Ectodermal cell (in vitro differentiated cells): ENCODE measurements at regions not wholly inside any gene's neighbourhood (a gene's known extent, or its start where the extent isn't known, plus 50 kb on each side); places are given as distances from the start of the nearest gene placed in this dataset.

Experiments used
- H3K27ac ChIP-seq: 2 replicates; pipeline ENCODE4 v1.7.0; 2013; ENCODE audit warnings: mild to moderate bottlenecking, low read depth, low read length; ENCODE audit not compliant: insufficient read depth, poor library complexity, severe bottlenecking
- H3K27me3 ChIP-seq: 2 replicates; pipeline ENCODE4 v1.7.0; 2013; ENCODE audit warnings: mild to moderate bottlenecking, low read length; ENCODE audit not compliant: insufficient read depth, control insufficient read depth, poor library complexity, severe bottlenecking
- H3K36me3 ChIP-seq: one replicate; pipeline ENCODE4 v1.7.0; 2013; ENCODE audit warnings: low read length; ENCODE audit not compliant: control insufficient read depth, insufficient read depth
- H3K4me1 ChIP-seq: one replicate; pipeline ENCODE4 v1.7.0; 2013; ENCODE audit warnings: low read length; ENCODE audit not compliant: control insufficient read depth, insufficient read depth
- H3K4me3 ChIP-seq: 2 replicates; pipeline ENCODE4 v1.7.0; 2013; ENCODE audit warnings: low read depth, low read length, control low read depth; ENCODE audit not compliant: insufficient read depth
- H3K9me3 ChIP-seq: 2 replicates; pipeline ENCODE4 v1.7.0; 2013; ENCODE audit warnings: mild to moderate bottlenecking, low read length, moderate library complexity; ENCODE audit not compliant: control insufficient read depth
- WGBS, 2 experiments: methylation state at CpG; one replicate each; pipeline ENCODE4 v1.1.7; 2013; ENCODE audit warnings: missing lambda C conversion rate in 2 of 2; 5-methylcytosine and 5-hydroxymethylcytosine counted together

- H3K27ac ChIP-seq: no peak overlapping the region
- 52 to 58% methylated on average over 7 to 8 of the region's 8 CpGs for WGBS, 2 experiments
- no peaks in the 10 kb centered on the region for H3K27me3 ChIP-seq
- no peak overlapping the region for H3K4me3 ChIP-seq
- H3K4me1 ChIP-seq: peaks cover 10% of the 10 kb centered on the region
- no peaks in the 10 kb centered on the region for H3K9me3 ChIP-seq
- H3K36me3 ChIP-seq: no peaks in the 10 kb centered on the region
Observed at GRCh38 chr3:110165753-110166152, 828.4 kb upstream of the DPPA4 start.

- WGBS, 2 experiments: no CpG with 5 or more reads among the region's 1 CpG
- Histone ChIP-seq H3K4me3 (no peak overlapping the region), H3K36me3 (no peaks in the 10 kb centered on the region), H3K4me1 (peaks cover 10% of the 10 kb centered on the region), H3K9me3 (no peaks in the 10 kb centered on the region), H3K27me3 (no peaks in the 10 kb centered on the region), H3K27ac (no peak overlapping the region)
Observed at GRCh38 chr3:110166791-110167190, 829.4 kb upstream of the DPPA4 start.

GRCh38 chr3:110174908-110175307 is 837.6 kb upstream of the DPPA4 start:
- Histone ChIP-seq H3K4me1 (peaks cover 8% of the 10 kb centered on the region), H3K4me3 (no peak overlapping the region), H3K36me3 (no peaks in the 10 kb centered on the region), H3K27ac (no peak overlapping the region), H3K27me3 (no peaks in the 10 kb centered on the region), H3K9me3 (no peaks in the 10 kb centered on the region)
- WGBS, 2 experiments: 86 to 98% methylated on average over 2 of the region's 2 CpGs

- H3K27me3 ChIP-seq: no peaks in the 10 kb centered on the region
- H3K36me3 ChIP-seq: no peaks in the 10 kb centered on the region
- H3K4me1 ChIP-seq: peaks cover 8% of the 10 kb centered on the region
Observed at GRCh38 chr3:110178965-110179364, 841.6 kb upstream of the DPPA4 start.

GRCh38 chr3:110180733-110181132 is 843.4 kb upstream of the DPPA4 start:
- Histone ChIP-seq H3K4me3 (no peak overlapping the region), H3K4me1 (peaks cover 8% of the 10 kb centered on the region), H3K36me3 (no peaks in the 10 kb centered on the region), H3K9me3 (no peaks in the 10 kb centered on the region), H3K27ac (no peak overlapping the region), H3K27me3 (no peaks in the 10 kb centered on the region)
- WGBS, 2 experiments: 97% methylated on average over 4 of the region's 4 CpGs

More at GRCh38 chr3:110178965-110179364, 841.6 kb upstream of the DPPA4 start:
- Histone ChIP-seq H3K4me3 (no peak overlapping the region), H3K9me3 (no peaks in the 10 kb centered on the region), H3K27ac (no peak overlapping the region)
- 44 to 67% methylated on average over 2 of the region's 2 CpGs for WGBS, 2 experiments

GRCh38 chr3:110181226-110181625 is 843.9 kb upstream of the DPPA4 start:
- no peak overlapping the region for H3K27ac ChIP-seq
- H3K9me3 ChIP-seq: no peaks in the 10 kb centered on the region
- H3K36me3 ChIP-seq: no peaks in the 10 kb centered on the region
- no peaks in the 10 kb centered on the region for H3K27me3 ChIP-seq
- WGBS, 2 experiments: 92 to 100% methylated on average over 3 of the region's 3 CpGs
- H3K4me1 ChIP-seq: peaks cover 8% of the 10 kb centered on the region
- H3K4me3 ChIP-seq: no peak overlapping the region

- Histone ChIP-seq H3K27ac (no peak overlapping the region), H3K9me3 (no peaks in the 10 kb centered on the region), H3K4me3 (no peak overlapping the region), H3K4me1 (no peaks in the 10 kb centered on the region), H3K36me3 (no peaks in the 10 kb centered on the region), H3K27me3 (no peaks in the 10 kb centered on the region)
- WGBS, 2 experiments: 100% methylated on average over 1 of the region's 1 CpG
Observed at GRCh38 chr3:110184536-110184935, 847.2 kb upstream of the DPPA4 start.

- 90 to 98% methylated on average over 2 of the region's 2 CpGs for WGBS, 2 experiments
- no peaks in the 10 kb centered on the region for H3K4me1 ChIP-seq
- H3K27me3 ChIP-seq: no peaks in the 10 kb centered on the region
- H3K9me3 ChIP-seq: no peaks in the 10 kb centered on the region
- no peaks in the 10 kb centered on the region for H3K36me3 ChIP-seq
- no peak overlapping the region for H3K27ac ChIP-seq
- no peak overlapping the region for H3K4me3 ChIP-seq
Observed at GRCh38 chr3:110193074-110193473, 855.7 kb upstream of the DPPA4 start.

GRCh38 chr3:110198717-110199587 is 861.6 kb upstream of the DPPA4 start:
- no peaks in the 10 kb centered on the region for H3K36me3 ChIP-seq
- H3K27ac ChIP-seq: no peak overlapping the region
- H3K9me3 ChIP-seq: no peaks in the 10 kb centered on the region
- WGBS, 2 experiments: 90 to 91% methylated on average over 12 of the region's 12 CpGs
- no peak overlapping the region for H3K4me3 ChIP-seq
- no peaks in the 10 kb centered on the region for H3K27me3 ChIP-seq
- no peaks in the 10 kb centered on the region for H3K4me1 ChIP-seq

GRCh38 chr3:110199588-110199943 is 862.2 kb upstream of the DPPA4 start:
- no peaks in the 10 kb centered on the region for H3K27me3 ChIP-seq
- no peaks in the 10 kb centered on the region for H3K36me3 ChIP-seq
- no peak overlapping the region for H3K4me3 ChIP-seq
- 91 to 95% methylated on average over 2 of the region's 2 CpGs for WGBS, 2 experiments
- H3K4me1 ChIP-seq: no peaks in the 10 kb centered on the region
- no peaks in the 10 kb centered on the region for H3K9me3 ChIP-seq
- H3K27ac ChIP-seq: no peak overlapping the region
